K562 (cell line): ENCODE measurements at regions not wholly inside any gene's neighbourhood (a gene's known extent, or its start where the extent isn't known, plus 50 kb on each side); places are given as distances from the start of the nearest gene placed in this dataset.

Experiments
- ATAC-seq: fragments of 200-7000 bp; cut with Tn5 transposase; 3 replicates; pipeline ENCODE4 v1.9.1; 2020; ENCODE audit warnings: moderate library complexity
- BruUV-seq: library from RNA; stranded (reverse); fragments of 400-500 nt; replicated peaks from 2 replicates; lab custom pipeline; 2021; lab: Mats Ljungman, UMichigan
- CTCF ChIA-PET: fragments of 300-600 bp; formaldehyde crosslinking; extraction: SDS; loops from one replicate; lab custom pipeline; 2021; ENCODE audit warnings: low intra/inter-chr PET ratio; lab: Yijun Ruan, JAX
- POLR2A ChIA-PET: fragments of 300-600, 350-650 bp; sonication (Branson Sonifier 250); formaldehyde crosslinking; extraction: SDS; loops from one replicate; lab custom pipeline; 2021; ENCODE audit warnings: antibody characterized with exemption, inconsistent platforms; lab: Yijun Ruan, JAX
- DNase-seq, 4 experiments: peaks; one replicate each; pipeline versions ENCODE4 v3.0.0 to v3.0.0-alpha.2; 2011 to 2018; ENCODE audit warnings: low spot score in 3 of 4, mixed read lengths in 3 of 4; ENCODE audit errors: extremely low read depth in 1 of 4
- FAIRE-seq: peaks from 2 replicates; lab custom pipeline; 2011; peaks lifted over from hg19 to GRCh38; lab: Jason Lieb, UNC
- H2AFZ ChIP-seq: 2 replicates; pipeline ENCODE4 v1.6.0; 2011; ENCODE audit warnings: low read depth, low read length, control low read depth, inconsistent platforms
- H3K27ac ChIP-seq: fragments of 200-600 bp; 3 replicates; pipeline ENCODE4 v1.8.0; 2011; ENCODE audit warnings: low read depth, mild to moderate bottlenecking, control low read depth, inconsistent platforms, low read length, moderate library complexity, mixed read lengths; ENCODE audit errors: extremely low read depth
- H3K27me3 ChIP-seq, 2 experiments: fragments of 300-600 bp in 1 of 2; 2 replicates in 1 of 2; 3 replicates in 1 of 2; pipeline versions ENCODE4 v1.6.0 to v1.8.0; 2011; ENCODE audit warnings: inconsistent platforms in 2 of 2, low read length in 2 of 2, mild to moderate bottlenecking in 1 of 2, mixed read lengths in 1 of 2, moderate library complexity in 1 of 2; ENCODE audit not compliant: control insufficient read depth in 2 of 2, insufficient read depth in 2 of 2
- H3K36me3 ChIP-seq: fragments of 300-600 bp; 3 replicates; pipeline ENCODE4 v1.8.0; 2011; ENCODE audit warnings: mild to moderate bottlenecking, low read length, inconsistent platforms; ENCODE audit not compliant: control insufficient read depth, insufficient read depth
- H3K4me1 ChIP-seq, 2 experiments: fragments of 200-600 bp in 1 of 2; replicated peaks in 1 of 2; 2 replicates in 1 of 2; 3 replicates in 1 of 2; pipeline versions ENCODE4 v1.5.1 to v1.8.0; 2011; ENCODE audit warnings: inconsistent platforms in 2 of 2, low read length in 2 of 2, mild to moderate bottlenecking in 1 of 2, mixed read lengths in 1 of 2, moderate library complexity in 1 of 2; ENCODE audit not compliant: control insufficient read depth in 2 of 2, insufficient read depth in 2 of 2
- H3K4me2 ChIP-seq: 2 replicates; pipeline ENCODE4 v1.6.1; 2011; ENCODE audit warnings: low read length, control low read depth, inconsistent platforms, mixed read lengths; ENCODE audit not compliant: insufficient read depth
- H3K4me3 ChIP-seq: fragments of 200-600 bp; sonication (generic), shearing (Covaris generic); 2 replicates; pipeline ENCODE4 v1.5.1; 2016; ENCODE audit warnings: control low read depth, inconsistent platforms
- H3K79me2 ChIP-seq: fragments of 200-600 bp; 3 replicates; pipeline ENCODE4 v1.8.0; 2011; ENCODE audit warnings: low read length, inconsistent platforms; ENCODE audit not compliant: control insufficient read depth, insufficient read depth
- H3K9ac ChIP-seq, 2 experiments: 2 replicates each; pipeline versions ENCODE4 v1.6.0 to v1.6.1; 2011; ENCODE audit warnings: low read depth in 2 of 2, low read length in 2 of 2, control low read depth in 1 of 2, inconsistent platforms in 1 of 2, mild to moderate bottlenecking in 1 of 2, mixed read lengths in 1 of 2; ENCODE audit not compliant: insufficient read depth in 1 of 2
- H3K9me1 ChIP-seq: one replicate; pipeline ENCODE4 v1.6.0; 2011; ENCODE audit warnings: inconsistent platforms, mild to moderate bottlenecking, low read length, moderate library complexity; ENCODE audit not compliant: control insufficient read depth, insufficient read depth
- H3K9me3 ChIP-seq: replicated peaks from 2 replicates; pipeline ENCODE4 v1.5.1; 2011; ENCODE audit warnings: low read depth, low read length, inconsistent platforms; ENCODE audit not compliant: control insufficient read depth, insufficient read depth
- H4K20me1 ChIP-seq: replicated peaks from 2 replicates; pipeline ENCODE4 v1.6.1; 2011; ENCODE audit warnings: low read length, inconsistent platforms, mixed read lengths; ENCODE audit not compliant: control insufficient read depth, insufficient read depth
- GABPB1 ChIP-seq: sonication (generic); formaldehyde crosslinking; IDR thresholded peaks from 2 replicates; pipeline ENCODE4 v1.8.0; 2022; ENCODE audit warnings: mild to moderate bottlenecking, missing genetic modification reagents
- HDAC8 ChIP-seq: fragments of 450-650 bp; IDR thresholded peaks from 2 replicates; pipeline ENCODE4 v1.6.1; 2016; ENCODE audit warnings: mild to moderate bottlenecking, missing genetic modification characterization, moderate library complexity, missing compliant biosample characterization
- KDM5B ChIP-seq: fragments of 200-600 bp; sonication (generic); IDR thresholded peaks from 2 replicates; pipeline ENCODE4 v1.6.1; 2012; ENCODE audit warnings: low read depth, mild to moderate bottlenecking, moderate library complexity, low read length, control low read depth, inconsistent platforms; ENCODE audit not compliant: insufficient replicate concordance
- SAFB2 ChIP-seq: fragments of 200-400 bp; formaldehyde crosslinking; IDR thresholded peaks from 2 replicates; pipeline ENCODE4 v1.6.1; 2018; ENCODE audit warnings: borderline replicate concordance, low read length, low read depth, moderate library complexity; ENCODE audit not compliant: severe bottlenecking
- SP1 ChIP-seq: sonication (generic); formaldehyde crosslinking; IDR thresholded peaks from 2 replicates; pipeline ENCODE4 v1.8.1; 2022; ENCODE audit warnings: mild to moderate bottlenecking, missing genetic modification reagents
- TARDBP ChIP-seq: fragments of 450-650 bp; IDR thresholded peaks from 2 replicates; pipeline ENCODE4 v1.6.1; 2016
- ZBTB7A ChIP-seq: IDR thresholded peaks from 2 replicates; pipeline ENCODE4 v1.6.1; 2011; ENCODE audit warnings: low read depth, mild to moderate bottlenecking, low read length, moderate library complexity, borderline replicate concordance; ENCODE audit not compliant: control insufficient read depth
- ZNF124 ChIP-seq: sonication (generic); formaldehyde crosslinking; IDR thresholded peaks from 2 replicates; pipeline ENCODE4 v1.8.1; 2022; ENCODE audit warnings: missing genetic modification reagents
- ZNF133 ChIP-seq: fragments of 250-450 bp; sonication (Bioruptor Pico); IDR thresholded peaks from 2 replicates; pipeline ENCODE4 v1.4.0; 2020; ENCODE audit warnings: mild to moderate bottlenecking
- ZNF197 ChIP-seq: fragments of 200-800 bp; sonication (Bioruptor generic); IDR thresholded peaks from 2 replicates; pipeline ENCODE4 v1.6.1; 2016; ENCODE audit warnings: low read depth, missing genetic modification characterization, missing compliant biosample characterization
- ZNF778 ChIP-seq: fragments of 450-650 bp; formaldehyde crosslinking; IDR thresholded peaks from 2 replicates; pipeline ENCODE4 v1.4.0; 2020; ENCODE audit warnings: mild to moderate bottlenecking, moderate library complexity
- WGBS: fragments of 100-300 bp; shearing (Covaris generic); methylation state at CpG from one replicate; pipeline ENCODE4 v1.1.6; 2016; ENCODE audit warnings: low coverage, mixed read lengths; ENCODE audit not compliant: insufficient coverage; ENCODE audit errors: missing lambda C conversion rate; 5-methylcytosine and 5-hydroxymethylcytosine counted together
- in situ Hi-C: fragments of 300-500 bp; cut with MboI; formaldehyde crosslinking; loops from 4 replicates; pipeline ENCODE4 v1.15.0; 2018; ENCODE audit warnings: inconsistent platforms, mixed read lengths
- intact Hi-C: fragments of 100-400 bp; cut with micrococcal nuclease; formaldehyde crosslinking; loops from 2 replicates; pipeline ENCODE4 v1.14.2; 2022
- TF ChIP-seq, protein P1 (sequence below): sonication (generic); formaldehyde crosslinking; IDR thresholded peaks from 2 replicates; pipeline ENCODE4 v1.5.0; 2020; ENCODE audit warnings: missing genetic modification reagents
- TF ChIP-seq, protein P2 (sequence below), 2 experiments: fragments of 450-650 bp; IDR thresholded peaks; 2 replicates each; pipeline ENCODE4 v1.6.1; 2018; ENCODE audit warnings: mild to moderate bottlenecking in 2 of 2, low read depth in 1 of 2; ENCODE audit not compliant: partially characterized antibody in 2 of 2

DNA sequence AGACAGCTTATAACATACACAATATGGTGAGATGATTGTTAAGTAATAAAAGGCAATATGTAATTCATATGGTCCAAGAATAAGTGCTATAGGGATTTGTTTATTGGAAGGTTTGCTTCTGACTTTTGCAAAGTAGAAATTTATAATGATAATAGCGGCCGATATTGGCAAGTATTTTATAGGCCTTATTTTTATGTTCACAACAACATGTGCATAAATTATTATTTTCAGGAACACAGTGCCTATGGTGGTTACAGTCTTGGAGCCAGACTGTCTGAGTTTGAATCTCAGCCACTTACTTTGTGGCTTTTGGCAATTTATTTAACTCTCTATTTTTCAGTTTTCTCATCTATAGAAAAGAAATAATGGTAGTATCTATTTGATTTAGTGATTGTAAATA, 607.5 kb downstream of the USP25 start:
- in situ Hi-C loops (no loop called here), intact Hi-C loops (no loop called here)
- DNase-seq (no peak), ATAC-seq (no peak), FAIRE-seq (no peak)
- no peaks in the 10 kb centered on the region for H3K36me3 ChIP-seq
- H3K9me1 ChIP-seq: no peaks in the 10 kb centered on the region
- H3K4me1 ChIP-seq: no peaks in the 10 kb centered on the region
- no peaks in the 10 kb centered on the region for H3K27me3 ChIP-seq
- 0% methylated on average over 2 of the region's 2 CpGs for WGBS
- no peaks in the 10 kb centered on the region for H3K79me2 ChIP-seq
- no TSS peak for BruUV-seq
- H3K4me3 ChIP-seq: no peak overlapping the region
- CTCF ChIA-PET: no interaction called here
- H4K20me1 ChIP-seq: no peaks in the 10 kb centered on the region
- no peaks in the 10 kb centered on the region for H3K9me3 ChIP-seq
- POLR2A ChIA-PET: no interaction called here
- TF ChIP-seq SP1 (CRISPR knock-in tag): no peak
- H2AFZ ChIP-seq: no peak overlapping the region
- no peak overlapping the region for H3K27ac ChIP-seq
- no peak overlapping the region for H3K9ac ChIP-seq
- no peak overlapping the region for H3K4me2 ChIP-seq

- Histone ChIP-seq H3K9ac (no peak overlapping the region), H3K4me1 (no peaks in the 10 kb centered on the region), H3K4me3 (no peak overlapping the region), H2AFZ (no peak overlapping the region), H4K20me1 (no peaks in the 10 kb centered on the region), H3K4me2 (no peak overlapping the region), H3K9me1 (no peaks in the 10 kb centered on the region), H3K9me3 (no peaks in the 10 kb centered on the region), H3K27me3 (no peaks in the 10 kb centered on the region), H3K79me2 (no peaks in the 10 kb centered on the region), H3K27ac (no peak overlapping the region), H3K36me3 (no peaks in the 10 kb centered on the region)
- DNase-seq: no peak
- no TSS peak for BruUV-seq
- ATAC-seq: no peak
- intact Hi-C loops (no loop called here), in situ Hi-C loops (no loop called here)
- FAIRE-seq: no peak
- ChIA-PET CTCF (no interaction called here), POLR2A (interaction anchor here (0.6 kb wide), 1 partner anchor 144 kb away, joined by 5 read pairs; no protein-coding TSS in a partner anchor)
- WGBS: 0% methylated on average over 1 of the region's 1 CpG
- no peak for TF ChIP-seq ZBTB7A
- TF ChIP-seq, protein P1, sequence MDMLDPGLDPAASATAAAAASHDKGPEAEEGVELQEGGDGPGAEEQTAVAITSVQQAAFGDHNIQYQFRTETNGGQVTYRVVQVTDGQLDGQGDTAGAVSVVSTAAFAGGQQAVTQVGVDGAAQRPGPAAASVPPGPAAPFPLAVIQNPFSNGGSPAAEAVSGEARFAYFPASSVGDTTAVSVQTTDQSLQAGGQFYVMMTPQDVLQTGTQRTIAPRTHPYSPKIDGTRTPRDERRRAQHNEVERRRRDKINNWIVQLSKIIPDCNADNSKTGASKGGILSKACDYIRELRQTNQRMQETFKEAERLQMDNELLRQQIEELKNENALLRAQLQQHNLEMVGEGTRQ (CRISPR knock-in tag): no peak
- no peak for TF ChIP-seq ZNF124 (CRISPR knock-in tag)
- no peak for TF ChIP-seq SAFB2
- no peak for TF ChIP-seq HDAC8 (tag)
- TF ChIP-seq GABPB1: no peak
- TF ChIP-seq ZNF133 (CRISPR knock-in tag): no peak
- TF ChIP-seq ZNF778 (CRISPR knock-in tag): no peak
- TF ChIP-seq KDM5B: no peak
- TF ChIP-seq ZNF197: no peak
- TF ChIP-seq TARDBP: no peak
- TF ChIP-seq, protein P2, sequence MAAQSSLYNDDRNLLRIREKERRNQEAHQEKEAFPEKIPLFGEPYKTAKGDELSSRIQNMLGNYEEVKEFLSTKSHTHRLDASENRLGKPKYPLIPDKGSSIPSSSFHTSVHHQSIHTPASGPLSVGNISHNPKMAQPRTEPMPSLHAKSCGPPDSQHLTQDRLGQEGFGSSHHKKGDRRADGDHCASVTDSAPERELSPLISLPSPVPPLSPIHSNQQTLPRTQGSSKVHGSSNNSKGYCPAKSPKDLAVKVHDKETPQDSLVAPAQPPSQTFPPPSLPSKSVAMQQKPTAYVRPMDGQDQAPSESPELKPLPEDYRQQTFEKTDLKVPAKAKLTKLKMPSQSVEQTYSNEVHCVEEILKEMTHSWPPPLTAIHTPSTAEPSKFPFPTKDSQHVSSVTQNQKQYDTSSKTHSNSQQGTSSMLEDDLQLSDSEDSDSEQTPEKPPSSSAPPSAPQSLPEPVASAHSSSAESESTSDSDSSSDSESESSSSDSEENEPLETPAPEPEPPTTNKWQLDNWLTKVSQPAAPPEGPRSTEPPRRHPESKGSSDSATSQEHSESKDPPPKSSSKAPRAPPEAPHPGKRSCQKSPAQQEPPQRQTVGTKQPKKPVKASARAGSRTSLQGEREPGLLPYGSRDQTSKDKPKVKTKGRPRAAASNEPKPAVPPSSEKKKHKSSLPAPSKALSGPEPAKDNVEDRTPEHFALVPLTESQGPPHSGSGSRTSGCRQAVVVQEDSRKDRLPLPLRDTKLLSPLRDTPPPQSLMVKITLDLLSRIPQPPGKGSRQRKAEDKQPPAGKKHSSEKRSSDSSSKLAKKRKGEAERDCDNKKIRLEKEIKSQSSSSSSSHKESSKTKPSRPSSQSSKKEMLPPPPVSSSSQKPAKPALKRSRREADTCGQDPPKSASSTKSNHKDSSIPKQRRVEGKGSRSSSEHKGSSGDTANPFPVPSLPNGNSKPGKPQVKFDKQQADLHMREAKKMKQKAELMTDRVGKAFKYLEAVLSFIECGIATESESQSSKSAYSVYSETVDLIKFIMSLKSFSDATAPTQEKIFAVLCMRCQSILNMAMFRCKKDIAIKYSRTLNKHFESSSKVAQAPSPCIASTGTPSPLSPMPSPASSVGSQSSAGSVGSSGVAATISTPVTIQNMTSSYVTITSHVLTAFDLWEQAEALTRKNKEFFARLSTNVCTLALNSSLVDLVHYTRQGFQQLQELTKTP (IDR thresholded peaks at IDR 0.05; ENCODE audit: low read depth in 1 of 2, partially characterized antibody in 2 of 2): no peak
These were observed 613.1 kb downstream of the USP25 start for GRCh38 chr21:16342932-16343331.
